Neuron (in vitro differentiated cells): ENCODE measurements at regions not wholly inside any gene's neighbourhood (a gene's known extent, or its start where the extent isn't known, plus 50 kb on each side); places are given as distances from the start of the nearest gene placed in this dataset.

ENCODE experiments used
- H2AFZ ChIP-seq: one replicate; pipeline ENCODE4 v1.6.1; 2013; ENCODE audit warnings: low read depth, mild to moderate bottlenecking, inconsistent platforms, low read length, moderate library complexity
- H3K27me3 ChIP-seq: one replicate; pipeline ENCODE4 v1.6.1; 2013; ENCODE audit warnings: low read length; ENCODE audit not compliant: insufficient read depth
- H3K36me3 ChIP-seq: one replicate; pipeline ENCODE4 v1.6.1; 2013; ENCODE audit warnings: low read length; ENCODE audit not compliant: insufficient read depth
- H3K4me1 ChIP-seq: one replicate; pipeline ENCODE4 v1.6.1; 2013; ENCODE audit warnings: low read length; ENCODE audit not compliant: insufficient read depth
- H3K4me3 ChIP-seq: 2 replicates; pipeline ENCODE4 v1.5.1; 2013; ENCODE audit warnings: mild to moderate bottlenecking, low read length, moderate library complexity
- H3K9me3 ChIP-seq: one replicate; pipeline ENCODE4 v1.6.1; 2013; ENCODE audit warnings: low read length

- H3K4me3 ChIP-seq: no peak overlapping the region
- no peaks in the 10 kb centered on the region for H3K27me3 ChIP-seq
- H2AFZ ChIP-seq: no peak overlapping the region
- peaks cover 18% of the 10 kb centered on the region for H3K4me1 ChIP-seq
- H3K9me3 ChIP-seq: no peaks in the 10 kb centered on the region
- H3K36me3 ChIP-seq: no peaks in the 10 kb centered on the region
Measured at GRCh38 chr7:81031996-81032395, 113.1 kb upstream of the SEMA3C start.

- Histone ChIP-seq H3K36me3 (no peaks in the 10 kb centered on the region), H3K27me3 (no peaks in the 10 kb centered on the region), H2AFZ (no peak overlapping the region), H3K4me3 (no peak overlapping the region), H3K9me3 (no peaks in the 10 kb centered on the region), H3K4me1 (peaks cover 18% of the 10 kb centered on the region)
Measured at GRCh38 chr7:81031243-81031642, 112.4 kb upstream of the SEMA3C start.

GRCh38 chr7:81030472-81030871 lies 111.6 kb upstream of the SEMA3C start:
- no peak overlapping the region for H3K4me3 ChIP-seq
- H3K9me3 ChIP-seq: no peaks in the 10 kb centered on the region
- H3K36me3 ChIP-seq: no peaks in the 10 kb centered on the region

GRCh38 chr7:81029511-81029910 lies 110.7 kb upstream of the SEMA3C start:
- Histone ChIP-seq H3K27me3 (no peaks in the 10 kb centered on the region), H3K9me3 (no peaks in the 10 kb centered on the region), H3K4me3 (no peak overlapping the region), H3K36me3 (no peaks in the 10 kb centered on the region), H3K4me1 (peaks cover 11% of the 10 kb centered on the region), H2AFZ (no peak overlapping the region)

More at GRCh38 chr7:81030472-81030871, 111.6 kb upstream of the SEMA3C start:
- Histone ChIP-seq H3K27me3 (no peaks in the 10 kb centered on the region), H3K4me1 (peaks cover 13% of the 10 kb centered on the region), H2AFZ (no peak overlapping the region)

- Histone ChIP-seq H3K27me3 (no peaks in the 10 kb centered on the region), H2AFZ (no peak overlapping the region), H3K9me3 (no peaks in the 10 kb centered on the region), H3K4me1 (peaks cover 11% of the 10 kb centered on the region), H3K4me3 (no peak overlapping the region), H3K36me3 (no peaks in the 10 kb centered on the region)
Measured at GRCh38 chr7:81025360-81025759, 106.5 kb upstream of the SEMA3C start.

- H3K4me3 ChIP-seq: no peak overlapping the region
- H2AFZ ChIP-seq: no peak overlapping the region
- no peaks in the 10 kb centered on the region for H3K9me3 ChIP-seq
- no peaks in the 10 kb centered on the region for H3K4me1 ChIP-seq
- no peaks in the 10 kb centered on the region for H3K27me3 ChIP-seq
- no peaks in the 10 kb centered on the region for H3K36me3 ChIP-seq
Measured at GRCh38 chr7:81014908-81015307, 96.1 kb upstream of the SEMA3C start.

- Histone ChIP-seq H3K36me3 (no peaks in the 10 kb centered on the region), H3K9me3 (no peaks in the 10 kb centered on the region), H3K27me3 (no peaks in the 10 kb centered on the region), H3K4me3 (no peak overlapping the region), H2AFZ (no peak overlapping the region), H3K4me1 (no peaks in the 10 kb centered on the region)
Measured at GRCh38 chr7:81014266-81014665, 95.4 kb upstream of the SEMA3C start.

- H3K27me3 ChIP-seq: no peaks in the 10 kb centered on the region
- no peak overlapping the region for H2AFZ ChIP-seq
- no peaks in the 10 kb centered on the region for H3K4me1 ChIP-seq
- no peaks in the 10 kb centered on the region for H3K36me3 ChIP-seq
- H3K4me3 ChIP-seq: no peak overlapping the region
- no peaks in the 10 kb centered on the region for H3K9me3 ChIP-seq
Measured at GRCh38 chr7:81013083-81013817, 94.4 kb upstream of the SEMA3C start.

GRCh38 chr7:81008901-81009300 lies 90.0 kb upstream of the SEMA3C start:
- H2AFZ ChIP-seq: no peak overlapping the region
- H3K9me3 ChIP-seq: no peaks in the 10 kb centered on the region
- H3K4me3 ChIP-seq: no peak overlapping the region
- no peaks in the 10 kb centered on the region for H3K27me3 ChIP-seq
- no peaks in the 10 kb centered on the region for H3K4me1 ChIP-seq
- H3K36me3 ChIP-seq: no peaks in the 10 kb centered on the region

GRCh38 chr7:81007051-81007450 lies 88.2 kb upstream of the SEMA3C start:
- Histone ChIP-seq H3K4me1 (no peaks in the 10 kb centered on the region), H3K27me3 (no peaks in the 10 kb centered on the region), H3K9me3 (no peaks in the 10 kb centered on the region), H3K36me3 (no peaks in the 10 kb centered on the region), H3K4me3 (no peak overlapping the region), H2AFZ (no peak overlapping the region)

GRCh38 chr7:81005254-81005653 lies 86.4 kb upstream of the SEMA3C start:
- no peaks in the 10 kb centered on the region for H3K27me3 ChIP-seq
- H3K4me1 ChIP-seq: no peaks in the 10 kb centered on the region
- no peaks in the 10 kb centered on the region for H3K9me3 ChIP-seq
- no peak overlapping the region for H2AFZ ChIP-seq
- H3K4me3 ChIP-seq: no peak overlapping the region
- H3K36me3 ChIP-seq: no peaks in the 10 kb centered on the region

GRCh38 chr7:81004098-81004497 lies 85.2 kb upstream of the SEMA3C start:
- no peak overlapping the region for H3K4me3 ChIP-seq
- no peaks in the 10 kb centered on the region for H3K4me1 ChIP-seq
- H3K27me3 ChIP-seq: no peaks in the 10 kb centered on the region
- no peak overlapping the region for H2AFZ ChIP-seq
- no peaks in the 10 kb centered on the region for H3K9me3 ChIP-seq
- no peaks in the 10 kb centered on the region for H3K36me3 ChIP-seq

GRCh38 chr7:81003326-81003725 lies 84.5 kb upstream of the SEMA3C start:
- no peak overlapping the region for H3K4me3 ChIP-seq
- no peaks in the 10 kb centered on the region for H3K27me3 ChIP-seq
- no peaks in the 10 kb centered on the region for H3K36me3 ChIP-seq
- no peaks in the 10 kb centered on the region for H3K9me3 ChIP-seq
- H3K4me1 ChIP-seq: no peaks in the 10 kb centered on the region
- no peak overlapping the region for H2AFZ ChIP-seq

GRCh38 chr7:81002421-81002820 lies 83.6 kb upstream of the SEMA3C start:
- H3K4me1 ChIP-seq: no peaks in the 10 kb centered on the region
- no peak overlapping the region for H3K4me3 ChIP-seq
- H3K9me3 ChIP-seq: no peaks in the 10 kb centered on the region
- H3K36me3 ChIP-seq: no peaks in the 10 kb centered on the region
- no peak overlapping the region for H2AFZ ChIP-seq
- H3K27me3 ChIP-seq: no peaks in the 10 kb centered on the region
